ENCODE measurements at regions not wholly inside any gene's neighbourhood (a gene's known extent, or its start where the extent isn't known, plus 50 kb on each side); places are given as distances from the start of the nearest gene placed in this dataset.

GRCh38 chr12:42977451-42978230 is 388.1 kb upstream of the PRICKLE1 start:
- Histone ChIP-seq H3K27me3 (no peaks in the 10 kb centered on the region), H3K9ac (ENCODE audit: low read depth in 2 of 2, low read length in 2 of 2) (no peak overlapping the region), H3K4me3 (no peak overlapping the region), H3K4me1 (no peaks in the 10 kb centered on the region), H3K36me3 (no peaks in the 10 kb centered on the region), H3K9me3 (no peaks in the 10 kb centered on the region), H3K27ac (no peak overlapping the region)
- DNase-seq, result no peak
- no peak for TF ChIP-seq CTCF (IDR thresholded peaks at IDR 0.05)
- intact Hi-C loops (cut with DNase I), result no loop called here

- H3K9ac ChIP-seq (ENCODE audit: low read depth in 2 of 2, low read length in 2 of 2), result no peak overlapping the region
- DNase-seq, result no peak
- no peaks in the 10 kb centered on the region for H3K36me3 ChIP-seq
- H3K27ac ChIP-seq, result no peak overlapping the region
- no peaks in the 10 kb centered on the region for H3K4me1 ChIP-seq
- intact Hi-C loops (cut with DNase I), result no loop called here
- H3K4me3 ChIP-seq, result no peak overlapping the region
- no peak for TF ChIP-seq CTCF (IDR thresholded peaks at IDR 0.05)
- no peaks in the 10 kb centered on the region for H3K27me3 ChIP-seq
- no peaks in the 10 kb centered on the region for H3K9me3 ChIP-seq
Observed at GRCh38 chr12:42976620-42977019, 387.1 kb upstream of the PRICKLE1 start.

DNA sequence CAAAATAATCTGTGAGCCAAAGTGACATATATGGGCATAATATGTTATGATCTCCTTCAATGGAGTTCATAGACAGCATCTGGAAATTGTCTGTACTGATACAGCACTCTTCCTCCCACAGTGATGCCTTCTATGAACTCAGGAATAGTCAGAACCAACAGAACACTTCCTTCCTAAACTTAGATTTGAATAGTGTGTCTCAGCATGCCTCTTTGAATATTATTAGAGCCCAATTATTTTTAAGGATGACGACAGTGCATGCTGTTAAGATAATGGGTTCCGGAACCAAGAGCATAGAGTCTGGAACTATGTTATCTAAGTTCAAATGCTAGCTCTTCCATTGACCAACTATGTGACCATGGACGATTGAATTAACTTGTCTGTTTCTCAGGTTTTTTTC is 386.6 kb upstream of the PRICKLE1 start:
- Histone ChIP-seq H3K4me1 (no peaks in the 10 kb centered on the region), H3K9ac (ENCODE audit: low read depth in 2 of 2, low read length in 2 of 2) (no peak overlapping the region), H3K36me3 (no peaks in the 10 kb centered on the region), H3K27ac (no peak overlapping the region), H3K4me3 (no peak overlapping the region), H3K27me3 (no peaks in the 10 kb centered on the region), H3K9me3 (no peaks in the 10 kb centered on the region)
- TF ChIP-seq CTCF (IDR thresholded peaks at IDR 0.05), result no peak
- DNase-seq, result no peak
- intact Hi-C loops (cut with DNase I), result no loop called here

GRCh38 chr12:42969355-42969754 is 379.8 kb upstream of the PRICKLE1 start:
- Histone ChIP-seq H3K36me3 (no peaks in the 10 kb centered on the region), H3K4me1 (no peaks in the 10 kb centered on the region), H3K9me3 (no peaks in the 10 kb centered on the region), H3K27ac (no peak overlapping the region), H3K9ac (ENCODE audit: low read depth in 2 of 2, low read length in 2 of 2) (no peak overlapping the region), H3K27me3 (no peaks in the 10 kb centered on the region), H3K4me3 (no peak overlapping the region)
- DNase-seq, result no peak
- no peak for TF ChIP-seq CTCF (IDR thresholded peaks at IDR 0.05)
- intact Hi-C loops (cut with DNase I), result no loop called here

DNA sequence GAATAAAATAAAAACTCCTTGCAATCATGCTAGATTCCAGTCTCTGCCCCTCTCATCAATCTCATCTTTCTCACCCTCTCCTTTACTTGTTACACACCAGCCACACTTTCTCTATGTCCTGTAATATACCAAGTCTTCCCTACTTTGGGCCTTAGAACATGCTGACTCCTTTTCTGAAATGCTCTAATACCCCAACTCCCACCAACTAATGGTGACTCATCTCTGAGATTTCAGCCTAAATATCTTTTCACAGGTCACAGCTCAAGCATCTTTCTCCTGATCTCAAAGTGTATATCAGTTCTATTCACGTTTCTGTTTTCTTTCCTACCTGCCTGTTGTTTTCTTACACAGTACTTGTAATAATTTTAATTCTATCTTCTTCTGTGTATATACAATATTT is 378.9 kb upstream of the PRICKLE1 start:
- no peak overlapping the region for H3K27ac ChIP-seq
- H3K9ac ChIP-seq (ENCODE audit: low read depth in 2 of 2, low read length in 2 of 2), result no peak overlapping the region
- no peak for TF ChIP-seq CTCF (IDR thresholded peaks at IDR 0.05)
- no peaks in the 10 kb centered on the region for H3K4me1 ChIP-seq
- no peaks in the 10 kb centered on the region for H3K36me3 ChIP-seq
- intact Hi-C loops (cut with DNase I), result no loop called here
- no peak for DNase-seq
- H3K4me3 ChIP-seq, result no peak overlapping the region
- no peaks in the 10 kb centered on the region for H3K27me3 ChIP-seq
- H3K9me3 ChIP-seq, result no peaks in the 10 kb centered on the region
